ENCODE measurements at regions not wholly inside any gene's neighbourhood (a gene's known extent, or its start where the extent isn't known, plus 50 kb on each side); places are given as distances from the start of the nearest gene placed in this dataset.

GRCh38 chr5:77144837-77145139 is 57.7 kb upstream of the ZBED3 start:
- TF ChIP-seq EZH2phosphoT487 (IDR thresholded peaks at IDR 0.05) (no peak), CTCF (IDR thresholded peaks at IDR 0.05) (no peak), EZH2 (IDR thresholded peaks at IDR 0.05) (no peak)
